HG03354 (cell line): ENCODE measurements at regions not wholly inside any gene's neighbourhood (a gene's known extent, or its start where the extent isn't known, plus 50 kb on each side); places are given as distances from the start of the nearest gene placed in this dataset.
"Not testable (repeated sequence)": the region's sequence is repeated elsewhere in the genome, so short reads cannot be mapped to it uniquely, and the experiment has no call there.

Experiments used
- ATAC-seq: cut with Tn5 transposase; IDR thresholded peaks from one replicate; pipeline ENCODE4 v1.9.1; 2021; ENCODE audit warnings: mild to moderate bottlenecking; ENCODE audit not compliant: unreplicated experiment, poor library complexity, severe bottlenecking

- no peak for ATAC-seq
Measured at GRCh38 chr13:78105656-78106055, 187.0 kb upstream of the EDNRB start.

DNA sequence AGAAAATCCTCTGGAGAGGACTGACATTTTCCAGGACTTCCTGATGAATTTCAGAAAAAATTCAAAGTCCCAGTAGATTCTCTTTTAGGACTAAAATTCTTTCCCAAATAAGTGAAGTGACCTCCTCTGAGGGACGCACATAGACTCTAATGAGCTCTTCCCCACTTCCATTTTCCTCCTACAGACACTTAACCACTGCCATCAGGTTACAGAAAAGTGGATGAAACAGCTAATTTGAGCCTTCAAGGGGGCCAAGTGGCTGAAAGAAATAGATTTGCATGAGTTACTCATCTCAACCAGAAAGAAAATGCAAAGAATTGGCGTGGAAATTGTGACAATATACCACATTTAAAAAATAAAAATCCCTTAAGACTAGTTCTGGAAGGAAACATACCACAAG is 185.3 kb upstream of the EDNRB start:
- no peak for ATAC-seq

DNA sequence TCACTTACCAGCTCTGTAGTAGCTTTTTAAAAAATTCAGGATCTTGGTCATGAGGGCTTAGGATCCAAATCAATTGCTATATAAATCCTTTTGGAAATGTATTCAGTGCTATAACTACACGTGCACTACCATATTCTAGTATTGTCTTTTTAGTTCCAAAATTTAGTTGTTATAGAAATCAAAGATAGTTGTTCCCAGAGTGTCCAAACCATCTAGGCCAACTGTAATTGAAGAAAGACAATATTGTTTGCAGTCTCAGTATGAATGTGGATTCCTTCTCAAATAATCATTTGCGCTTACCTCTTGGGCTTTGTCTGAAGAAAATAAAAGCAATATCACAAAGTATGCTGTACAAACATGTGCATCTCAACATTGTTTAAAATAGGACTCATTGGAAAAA is 184.1 kb upstream of the EDNRB start:
- ATAC-seq: no peak

GRCh38 chr13:78102121-78102677 is 183.6 kb upstream of the EDNRB start:
- ATAC-seq: peak; percentile 55

GRCh38 chr13:78100486-78100885 is 181.9 kb upstream of the EDNRB start:
- no peak for ATAC-seq

DNA sequence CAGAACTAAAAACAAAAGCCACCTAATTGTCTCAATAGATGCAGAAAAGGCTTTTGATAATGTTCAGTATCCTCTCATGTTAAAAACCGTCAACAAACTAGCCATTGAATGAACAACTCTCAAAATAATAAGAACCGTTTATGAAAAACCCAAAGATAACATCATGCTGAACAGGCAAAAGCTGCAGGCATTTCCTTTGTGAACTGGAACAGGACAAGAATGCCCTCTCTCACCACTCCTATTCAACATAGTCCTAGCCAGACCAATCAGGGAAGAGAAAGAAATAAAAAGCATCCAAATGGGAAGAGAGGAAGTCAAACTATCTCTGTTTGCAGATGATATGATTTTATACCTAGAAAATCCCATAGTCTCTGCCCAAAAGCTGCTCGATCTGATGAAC is 179.6 kb upstream of the EDNRB start:
- ATAC-seq: no peak

GRCh38 chr13:78096221-78096620 is 177.6 kb upstream of the EDNRB start:
- ATAC-seq: no peak

DNA sequence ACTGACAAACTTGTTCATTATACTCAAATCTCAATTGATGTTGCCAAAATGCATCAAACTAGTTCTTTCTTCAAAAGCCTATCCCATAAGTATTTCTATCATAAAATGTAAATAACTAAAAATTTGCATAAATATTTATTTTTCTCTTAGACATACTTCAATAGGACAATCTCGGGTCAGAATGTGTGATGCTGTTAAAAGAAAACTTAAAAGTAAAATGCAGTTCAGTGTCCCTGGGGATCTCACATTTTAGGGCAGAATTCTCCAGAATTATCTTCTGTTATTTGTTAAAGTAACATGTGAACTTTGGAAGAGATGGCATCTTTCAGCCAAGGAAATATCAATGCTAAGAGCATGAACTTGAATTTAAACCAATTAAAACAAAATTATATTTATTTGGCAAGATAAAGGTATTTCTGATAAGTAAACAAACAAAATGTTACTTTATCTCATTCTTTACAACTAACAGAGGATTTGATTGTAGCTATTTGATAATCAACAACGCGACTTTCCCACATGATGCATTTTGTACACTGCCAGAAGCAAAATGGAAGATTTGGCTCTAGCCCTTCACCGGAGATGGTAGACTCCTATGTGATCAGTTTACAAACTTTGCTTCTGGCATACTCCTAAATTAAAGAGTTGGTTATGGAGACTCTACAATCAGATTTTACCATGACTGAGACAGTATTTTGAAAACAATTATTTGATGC is 169.5 kb upstream of the EDNRB start:
- ATAC-seq: no peak

DNA sequence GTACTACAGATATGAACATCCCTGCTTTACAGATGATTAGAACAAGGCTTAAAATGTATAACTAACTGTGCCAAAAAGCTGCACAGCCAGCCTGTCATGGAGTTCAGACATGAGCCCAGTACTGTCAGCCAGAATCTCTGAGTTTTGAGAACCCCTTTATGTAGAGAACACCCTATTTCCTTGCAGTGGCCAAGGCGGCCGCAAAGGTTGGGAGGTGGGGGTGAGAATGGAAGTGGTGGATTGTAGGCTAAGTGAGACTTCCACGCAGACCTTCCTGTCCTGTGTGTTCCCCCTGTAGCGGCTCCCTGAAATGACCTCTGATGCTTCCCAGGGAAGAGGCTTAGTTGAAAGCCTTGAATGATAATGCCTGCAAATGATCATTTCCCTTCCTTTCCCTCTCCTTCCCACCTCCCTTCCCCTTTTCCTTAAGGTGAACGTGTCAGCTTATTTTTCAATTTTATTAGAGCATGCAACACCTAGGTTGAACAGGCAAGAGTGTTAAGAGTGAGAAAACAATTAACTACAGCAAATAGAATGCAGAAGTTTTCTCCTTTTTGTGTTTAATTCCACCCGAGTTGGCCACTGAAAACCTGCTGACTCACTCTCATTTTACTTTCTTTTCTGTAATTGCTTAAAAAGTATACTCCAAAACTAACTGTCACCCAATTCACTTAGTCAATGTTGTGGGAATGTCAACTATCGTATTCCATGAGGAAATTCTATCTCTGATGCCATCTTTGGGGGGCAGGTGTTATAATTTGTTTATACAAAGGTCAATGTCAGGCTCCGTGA is 167.0 kb upstream of the EDNRB start:
- no peak for ATAC-seq

GRCh38 chr13:78084401-78084800 is 165.8 kb upstream of the EDNRB start:
- no peak for ATAC-seq

- ATAC-seq: no peak
Measured at GRCh38 chr13:78078168-78078567, 159.5 kb upstream of the EDNRB start.

DNA sequence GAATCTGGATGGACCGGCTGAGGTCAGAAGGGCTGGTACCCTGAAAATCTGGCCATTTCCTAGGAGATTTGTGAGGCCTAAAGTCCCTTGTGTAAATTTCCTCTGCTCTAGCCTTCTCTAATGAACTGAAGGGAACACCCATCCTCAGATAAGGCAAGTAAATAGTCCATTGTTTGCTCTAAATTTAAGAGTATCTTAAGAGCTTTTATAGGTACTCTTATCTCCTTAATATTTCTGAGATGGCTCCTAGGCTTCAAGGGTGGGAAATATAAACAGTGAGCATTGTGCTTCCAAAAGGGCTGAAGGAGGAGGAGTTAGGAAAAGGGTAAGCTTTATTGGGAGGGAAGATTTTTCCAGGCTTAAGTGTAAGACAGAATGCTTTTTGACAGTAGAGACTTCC is 148.7 kb upstream of the EDNRB start:
- ATAC-seq: no peak

GRCh38 chr13:78065141-78065540 is 146.5 kb upstream of the EDNRB start:
- no peak for ATAC-seq

DNA sequence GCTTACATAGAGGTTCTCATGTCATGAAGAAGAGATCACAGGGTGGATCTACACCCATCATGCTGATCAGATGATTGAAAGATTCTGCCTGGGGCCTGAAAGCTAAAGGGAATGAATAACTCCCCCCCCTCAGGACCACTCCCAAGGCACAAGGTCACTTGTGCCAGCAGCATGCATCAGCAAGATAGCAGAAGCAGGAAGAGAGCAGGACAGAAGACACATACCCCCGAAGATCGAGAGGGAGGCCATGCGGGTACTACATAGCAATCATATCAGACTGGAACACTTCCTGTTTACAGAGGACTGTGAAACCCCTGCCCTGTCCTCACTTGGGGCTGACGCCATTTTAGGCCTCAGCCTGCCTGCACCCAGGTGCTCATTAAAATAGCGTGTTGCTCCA is 143.2 kb upstream of the EDNRB start:
- ATAC-seq: no peak

DNA sequence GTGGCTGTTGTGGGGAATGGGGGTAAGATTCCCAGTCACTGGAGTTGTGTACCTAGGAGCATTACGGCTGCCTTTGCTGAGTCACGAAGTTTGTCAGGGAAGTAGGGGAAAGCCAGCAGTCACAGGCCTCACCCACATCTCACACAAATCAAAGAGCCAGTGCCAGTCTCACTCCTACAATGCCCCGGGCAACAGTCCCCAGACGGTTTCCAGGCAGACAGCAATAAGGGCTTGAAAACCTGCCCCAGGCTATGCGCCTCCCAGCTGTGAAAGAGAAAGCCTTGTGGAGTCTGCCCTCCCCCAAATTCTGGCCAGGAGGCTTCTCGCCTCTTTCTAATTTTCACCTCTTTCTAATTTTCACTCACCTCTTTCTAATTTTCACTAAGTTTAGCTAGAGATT is 142.3 kb upstream of the EDNRB start:
- no peak for ATAC-seq

- ATAC-seq: not testable (repeated sequence)
Measured at GRCh38 chr13:78056865-78057264, 138.2 kb upstream of the EDNRB start.

- no peak for ATAC-seq
Measured at GRCh38 chr13:78054157-78054556, 135.5 kb upstream of the EDNRB start.

DNA sequence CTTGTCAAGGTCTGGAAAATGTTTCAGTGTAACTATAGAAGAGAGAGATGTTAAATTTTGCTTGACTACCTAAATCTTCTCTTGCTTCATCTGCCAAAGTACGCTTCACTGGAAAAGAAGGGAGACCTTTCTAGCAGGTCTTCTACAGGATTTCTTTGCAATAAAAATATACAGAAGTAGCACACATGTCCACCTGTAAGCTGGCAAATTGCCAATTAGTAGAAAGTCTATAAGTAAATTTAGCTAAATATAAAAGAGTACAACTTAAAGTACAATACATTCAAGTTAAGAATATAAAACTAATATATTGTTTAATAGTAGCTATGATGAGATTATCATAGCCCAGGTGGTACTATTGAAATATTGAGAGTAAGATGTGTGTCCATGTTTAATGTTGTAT is 128.5 kb upstream of the EDNRB start:
- no peak for ATAC-seq

GRCh38 chr13:78046331-78046730 is 127.7 kb upstream of the EDNRB start:
- ATAC-seq: peak; percentile 99

GRCh38 chr13:78045916-78046315 is 127.3 kb upstream of the EDNRB start:
- peak; percentile 39 for ATAC-seq

- not testable (repeated sequence) for ATAC-seq
Measured at GRCh38 chr13:78041366-78041765, 122.7 kb upstream of the EDNRB start.
